HG03432 (cell line): ENCODE measurements at regions not wholly inside any gene's neighbourhood (a gene's known extent, or its start where the extent isn't known, plus 50 kb on each side); places are given as distances from the start of the nearest gene placed in this dataset.
"Not testable (repeated sequence)": the region's sequence is repeated elsewhere in the genome, so short reads cannot be mapped to it uniquely, and the experiment has no call there.

ENCODE experiments used
- ATAC-seq: cut with Tn5 transposase; IDR thresholded peaks from one replicate; pipeline ENCODE4 v1.9.1; 2021; ENCODE audit warnings: mild to moderate bottlenecking, moderate library complexity; ENCODE audit not compliant: unreplicated experiment

DNA sequence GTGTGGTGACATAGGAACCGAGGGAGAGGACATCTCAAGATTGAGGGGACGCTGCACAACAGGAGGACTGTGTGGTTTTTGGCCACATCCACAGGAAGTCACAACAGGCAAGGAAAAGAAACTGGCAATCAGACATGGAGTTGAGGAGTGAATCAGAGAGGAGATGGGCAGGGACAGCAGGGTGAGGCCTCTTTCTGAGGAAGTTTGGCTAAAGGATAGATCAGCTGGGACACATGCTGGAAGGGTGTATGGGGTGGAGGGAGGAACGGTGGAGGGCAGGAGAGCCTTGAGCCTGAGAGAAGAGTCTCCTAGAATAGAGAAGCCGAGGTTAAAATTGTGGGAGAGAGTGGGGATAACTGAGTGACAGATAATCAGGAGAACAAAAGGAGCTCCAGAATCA is 75.1 kb upstream of the CIDEA start:
- not testable (repeated sequence) for ATAC-seq

DNA sequence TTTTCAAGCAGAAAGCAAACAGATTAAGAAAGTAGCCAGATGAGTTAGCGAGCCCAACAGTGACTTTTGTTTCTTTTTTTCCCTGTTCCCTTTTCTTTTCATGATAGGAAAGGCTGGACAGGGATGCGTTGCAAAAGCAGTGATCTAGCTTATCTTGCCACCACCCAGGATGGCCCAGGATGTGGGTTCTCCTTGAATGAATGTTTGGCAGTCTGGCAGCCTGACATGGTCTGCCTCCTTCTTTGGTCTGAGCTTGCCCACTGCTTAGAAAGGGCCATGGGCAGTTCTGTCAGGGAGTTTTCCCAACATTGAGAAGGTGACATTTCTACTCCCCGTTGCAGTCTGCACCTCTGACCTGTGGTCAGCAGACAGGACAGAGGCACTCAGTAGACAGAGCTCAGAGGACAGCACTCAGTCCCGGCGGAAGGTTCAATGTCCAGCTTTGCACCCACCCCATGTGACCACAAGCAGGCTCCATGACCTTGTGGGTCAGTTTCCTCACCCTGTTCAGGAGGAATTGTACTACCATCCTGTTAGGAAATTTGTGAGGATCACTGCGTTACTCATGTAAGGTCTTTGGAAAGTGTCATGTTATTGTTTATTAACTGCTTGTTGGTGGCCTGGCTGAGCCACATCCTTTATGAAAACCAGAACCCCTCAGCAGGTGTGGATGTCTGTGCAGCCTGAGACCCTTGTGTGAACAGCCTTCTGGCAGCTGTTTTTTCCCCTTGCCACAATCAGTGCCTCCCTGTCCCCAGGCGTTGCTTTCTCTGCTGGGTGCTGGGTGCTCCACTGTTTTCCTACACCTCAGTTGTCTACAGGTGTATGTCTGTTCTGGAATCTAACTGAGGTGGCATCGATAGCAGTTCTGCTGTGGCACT is 74.2 kb upstream of the CIDEA start:
- ATAC-seq = peak; percentile 54

DNA sequence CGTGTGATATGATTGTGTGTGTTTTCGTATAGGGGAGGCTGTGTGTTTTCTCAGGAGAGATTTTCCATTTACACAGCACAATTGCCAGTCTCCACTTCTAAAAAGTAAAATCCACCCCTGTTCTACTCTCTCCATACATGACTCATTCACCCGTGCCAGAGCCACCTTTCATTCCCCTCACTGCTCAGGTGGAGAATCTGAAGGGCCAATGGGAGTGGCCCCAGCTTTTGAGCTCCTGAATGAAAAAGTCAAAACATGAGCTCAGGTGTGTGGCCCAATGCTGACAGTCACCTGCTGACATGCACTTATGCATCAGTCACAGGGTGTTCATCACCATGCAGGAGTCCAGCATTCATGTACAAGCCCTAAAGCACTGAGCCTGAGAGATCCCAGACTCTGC is 55.4 kb upstream of the CIDEA start:
- ATAC-seq = not testable (repeated sequence)

DNA sequence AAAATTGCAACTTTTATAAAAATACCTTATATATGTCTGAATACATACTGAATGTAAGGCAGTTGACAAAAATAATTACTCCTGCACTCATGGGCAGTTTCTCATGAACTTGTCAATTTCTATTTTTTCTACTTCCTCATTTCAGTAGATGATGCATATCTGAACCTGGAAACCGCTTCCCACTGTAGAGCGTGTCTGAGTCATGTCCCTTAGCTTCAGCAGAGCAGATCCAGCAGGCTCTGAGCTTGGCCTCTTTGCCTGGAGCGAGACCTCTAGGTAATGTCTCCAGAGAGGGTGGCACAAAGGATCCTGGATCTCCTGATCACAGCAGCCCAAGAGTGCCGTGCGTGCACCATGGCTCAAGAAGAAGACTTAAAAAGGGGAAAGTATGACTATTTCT is 54.0 kb upstream of the CIDEA start:
- ATAC-seq = peak; percentile 99
